Sigmoid colon (tissue), 4 donors: ENCODE measurements at regions not wholly inside any gene's neighbourhood (a gene's known extent, or its start where the extent isn't known, plus 50 kb on each side); places are given as distances from the start of the nearest gene placed in this dataset.

Source experiments
- POLR2A ChIP-seq, 2 donors: fragments of 450-650 bp; IDR thresholded peaks; one replicate each; pipeline ENCODE4 v1.6.1; 2016; ENCODE audit warnings: antibody characterized with exemption in 2 of 2, mild to moderate bottlenecking in 2 of 2, moderate library complexity in 2 of 2
- POLR2AphosphoS5 ChIP-seq, 4 donors: sonication (generic); formaldehyde crosslinking; IDR thresholded peaks; one replicate each; pipeline ENCODE4 v1.6.1; 2017; ENCODE audit warnings: antibody characterized with exemption in 4 of 4
- TF ChIP-seq, protein P1 (sequence below), 4 experiments: fragments of 450-650 bp in 3 of 4; fragments of 200-600 bp in 1 of 4; IDR thresholded peaks; one replicate each; pipeline ENCODE4 v1.5.1; 2016 to 2019; ENCODE audit warnings: antibody characterized with exemption in 4 of 4, mild to moderate bottlenecking in 3 of 4, moderate library complexity in 2 of 4

DNA sequence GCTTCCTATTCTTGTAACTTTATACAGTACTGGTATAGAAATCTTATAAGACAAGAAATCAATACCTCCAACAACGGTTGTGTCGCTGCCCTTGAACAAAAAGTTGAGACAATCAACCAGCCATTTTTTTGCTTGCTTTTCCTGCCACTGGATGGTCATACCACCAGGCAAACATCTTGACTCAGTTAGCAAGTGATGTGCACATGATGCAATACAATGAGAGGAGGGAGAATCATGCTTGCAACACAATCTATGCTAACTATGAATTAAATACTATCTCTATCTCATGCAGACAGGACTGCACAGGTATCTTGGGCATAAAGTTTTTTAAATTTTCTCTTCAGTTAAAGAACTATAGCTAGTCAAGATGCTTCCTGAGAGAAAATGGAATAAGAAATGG, 877.7 kb upstream of the CITED2 start:
- TF ChIP-seq, protein P1, sequence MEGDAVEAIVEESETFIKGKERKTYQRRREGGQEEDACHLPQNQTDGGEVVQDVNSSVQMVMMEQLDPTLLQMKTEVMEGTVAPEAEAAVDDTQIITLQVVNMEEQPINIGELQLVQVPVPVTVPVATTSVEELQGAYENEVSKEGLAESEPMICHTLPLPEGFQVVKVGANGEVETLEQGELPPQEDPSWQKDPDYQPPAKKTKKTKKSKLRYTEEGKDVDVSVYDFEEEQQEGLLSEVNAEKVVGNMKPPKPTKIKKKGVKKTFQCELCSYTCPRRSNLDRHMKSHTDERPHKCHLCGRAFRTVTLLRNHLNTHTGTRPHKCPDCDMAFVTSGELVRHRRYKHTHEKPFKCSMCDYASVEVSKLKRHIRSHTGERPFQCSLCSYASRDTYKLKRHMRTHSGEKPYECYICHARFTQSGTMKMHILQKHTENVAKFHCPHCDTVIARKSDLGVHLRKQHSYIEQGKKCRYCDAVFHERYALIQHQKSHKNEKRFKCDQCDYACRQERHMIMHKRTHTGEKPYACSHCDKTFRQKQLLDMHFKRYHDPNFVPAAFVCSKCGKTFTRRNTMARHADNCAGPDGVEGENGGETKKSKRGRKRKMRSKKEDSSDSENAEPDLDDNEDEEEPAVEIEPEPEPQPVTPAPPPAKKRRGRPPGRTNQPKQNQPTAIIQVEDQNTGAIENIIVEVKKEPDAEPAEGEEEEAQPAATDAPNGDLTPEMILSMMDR (IDR thresholded peaks at IDR 0.05): no peak
- no peak for TF ChIP-seq POLR2A (IDR thresholded peaks at IDR 0.05)
- no peak for TF ChIP-seq POLR2AphosphoS5 (IDR thresholded peaks at IDR 0.05)
